B cell (primary cell): ENCODE measurements at regions not wholly inside any gene's neighbourhood (a gene's known extent, or its start where the extent isn't known, plus 50 kb on each side); places are given as distances from the start of the nearest gene placed in this dataset.

ENCODE experiments used
- ATAC-seq: fragments of 200-7000 bp; cut with Tn5 transposase; one replicate; pipeline ENCODE4 v1.10.0; 2021; ENCODE audit warnings: low read depth, mild to moderate bottlenecking, moderate number of reproducible peaks, moderate library complexity
- CTCF ChIA-PET: fragments of 350-600 bp; sonication (Branson Sonifier 250); formaldehyde crosslinking; loops from one replicate; lab custom pipeline; 2021; ENCODE audit warnings: antibody characterized with exemption, inconsistent platforms; lab: Charles Lee
- POLR2A ChIA-PET: fragments of 350-600 bp; sonication (Branson Sonifier 250); formaldehyde crosslinking; loops from one replicate; lab custom pipeline; 2021; ENCODE audit warnings: antibody characterized with exemption; lab: Charles Lee
- DNase-seq: peaks from one replicate; pipeline ENCODE4 v3.0.0; 2013
- H2AFZ ChIP-seq: 2 replicates; pipeline ENCODE4 v1.6.1; 2012; ENCODE audit warnings: mild to moderate bottlenecking, low read depth, low read length; ENCODE audit not compliant: insufficient read depth, poor library complexity, severe bottlenecking
- H3K27ac ChIP-seq, 2 donors: 1 replicate in 1 of 2; 2 replicates in 1 of 2; pipeline ENCODE4 v1.5.1; 2012 to 2013; ENCODE audit warnings: low read length in 2 of 2, mild to moderate bottlenecking in 2 of 2, moderate library complexity in 1 of 2
- H3K27me3 ChIP-seq, 4 experiments: fragments of 200-600 bp in 1 of 4; sonication (generic) in 1 of 4; replicated peaks in 1 of 4; 1 replicate in 2 of 4; 2 replicates in 2 of 4; pipeline versions ENCODE4 v1.6.1 to v1.7.0; 2013 to 2016; ENCODE audit warnings: low read length in 3 of 4, mild to moderate bottlenecking in 2 of 4, mixed read lengths in 1 of 4, moderate library complexity in 1 of 4; ENCODE audit not compliant: insufficient read depth in 4 of 4, control insufficient read depth in 3 of 4; ENCODE audit errors: control extremely low read depth in 1 of 4
- H3K36me3 ChIP-seq, 2 experiments: replicated peaks in 1 of 2; 1 replicate in 1 of 2; 2 replicates in 1 of 2; pipeline versions ENCODE4 v1.6.1 to v1.7.1; 2013; ENCODE audit warnings: low read length in 1 of 2; ENCODE audit not compliant: insufficient read depth in 2 of 2, control insufficient read depth in 1 of 2; ENCODE audit errors: control extremely low read depth in 1 of 2, extremely low read depth in 1 of 2
- H3K4me1 ChIP-seq, 2 donors: fragments of 200-600 bp in 1 of 2; sonication (generic) in 1 of 2; 1 replicate in 1 of 2; 2 replicates in 1 of 2; pipeline versions ENCODE4 v1.5.1 to v1.6.1; 2013 to 2017; ENCODE audit warnings: low read length in 2 of 2; ENCODE audit not compliant: control insufficient read depth in 2 of 2, insufficient read depth in 2 of 2
- H3K4me2 ChIP-seq: replicated peaks from 2 replicates; pipeline ENCODE3; 2012; ENCODE audit warnings: mild to moderate bottlenecking, low read depth, low read length; ENCODE audit not compliant: poor library complexity, severe bottlenecking
- H3K4me3 ChIP-seq, 5 experiments: fragments of 200-600 bp in 1 of 5; sonication (generic) in 1 of 5; 1 replicate in 3 of 5; 2 replicates in 2 of 5; pipeline versions ENCODE4 v1.5.1 to v1.7.0; 2011 to 2016; ENCODE audit warnings: low read length in 4 of 5, mild to moderate bottlenecking in 4 of 5, low read depth in 2 of 5, control low read depth in 1 of 5, moderate library complexity in 1 of 5; ENCODE audit not compliant: insufficient read depth in 1 of 5; ENCODE audit errors: control extremely low read depth in 1 of 5, extremely low read depth in 1 of 5
- H3K79me2 ChIP-seq: fragments of 200-600 bp; sonication (generic); one replicate; pipeline ENCODE4 v1.6.0; 2016; ENCODE audit warnings: low read length; ENCODE audit not compliant: control insufficient read depth, insufficient read depth
- H3K9ac ChIP-seq: fragments of 200-600 bp; sonication (generic); 2 replicates; pipeline ENCODE4 v1.6.1; 2017; ENCODE audit warnings: mild to moderate bottlenecking, low read length, moderate library complexity
- H3K9me3 ChIP-seq, 3 donors: one replicate each; pipeline versions ENCODE4 v1.6.1 to v1.7.1; 2013; ENCODE audit warnings: low read length in 2 of 3; ENCODE audit not compliant: control insufficient read depth in 2 of 3, insufficient read depth in 1 of 3; ENCODE audit errors: control extremely low read depth in 1 of 3
- H4K20me1 ChIP-seq: 2 replicates; pipeline ENCODE4 v1.6.0; 2012; ENCODE audit warnings: mild to moderate bottlenecking, low read length; ENCODE audit not compliant: insufficient read depth, control insufficient read depth, poor library complexity, severe bottlenecking
- H3K27ac Mint-ChIP-seq: one replicate; pipeline ENCODE4 v1.8.0; 2021; ENCODE audit warnings: mixed read lengths
- H3K27me3 Mint-ChIP-seq: one replicate; pipeline ENCODE4 v1.8.0; 2021; ENCODE audit warnings: mixed read lengths
- H3K4me1 Mint-ChIP-seq: one replicate; pipeline ENCODE4 v1.8.0; 2021; ENCODE audit warnings: mixed read lengths
- H3K4me3 Mint-ChIP-seq: one replicate; pipeline ENCODE4 v1.8.0; 2021; ENCODE audit warnings: mixed read lengths
- H3K9me3 Mint-ChIP-seq: one replicate; pipeline ENCODE4 v1.8.0; 2022; ENCODE audit warnings: mixed read lengths; ENCODE audit not compliant: insufficient read depth
- CTCF ChIP-seq: fragments of 200-600 bp; IDR thresholded peaks from one replicate; pipeline ENCODE4 v1.8.0; 2022; ENCODE audit warnings: antibody characterized with exemption, mild to moderate bottlenecking
- EZH2 ChIP-seq: IDR thresholded peaks from 2 replicates; pipeline ENCODE4 v1.6.1; 2012; ENCODE audit warnings: borderline replicate concordance, low read depth, mild to moderate bottlenecking, moderate library complexity, low read length; ENCODE audit not compliant: insufficient read depth, poor library complexity, severe bottlenecking
- WGBS: methylation state at CpG from one replicate; pipeline ENCODE4 v1.1.5; 2013; ENCODE audit warnings: missing lambda C conversion rate; ENCODE audit not compliant: insufficient coverage; 5-methylcytosine and 5-hydroxymethylcytosine counted together
- intact Hi-C: fragments of 100-400 bp; cut with micrococcal nuclease; formaldehyde crosslinking; loops from one replicate; pipeline ENCODE4 v1.10.0; 2022

- H4K20me1 ChIP-seq, result no peaks in the 10 kb centered on the region
- Mint-ChIP-seq H3K9me3 (no peaks in the 10 kb centered on the region), H3K27me3 (no peaks in the 10 kb centered on the region), H3K4me3 (no peak overlapping the region), H3K4me1 (no peaks in the 10 kb centered on the region), H3K27ac (no peak overlapping the region)
- H3K79me2 ChIP-seq, result no peaks in the 10 kb centered on the region
- H3K27ac ChIP-seq, result no peak overlapping the region
- intact Hi-C loops, result no loop called here
- no peak overlapping the region for H3K4me3 ChIP-seq
- no peak overlapping the region for H2AFZ ChIP-seq
- no peak overlapping the region for H3K4me2 ChIP-seq
- H3K9me3 ChIP-seq, result no peaks in the 10 kb centered on the region
- CTCF ChIA-PET, result interaction anchor here (1.7 kb wide), 1 partner anchor 17 kb away, joined by 5 read pairs; no protein-coding TSS in a partner anchor
- H3K9ac ChIP-seq, result no peak overlapping the region
- no peaks in the 10 kb centered on the region for H3K27me3 ChIP-seq
- no peak for TF ChIP-seq EZH2
- no peak for TF ChIP-seq CTCF
- H3K36me3 ChIP-seq, result no peaks in the 10 kb centered on the region
- DNase-seq, result no peak
- no peak for ATAC-seq
- H3K4me1 ChIP-seq, result no peaks in the 10 kb centered on the region
- WGBS, result no CpG with 5 or more reads among the region's 3 CpGs
- POLR2A ChIA-PET, result no interaction called here
Observed at GRCh38 chr7:113727486-113727885, 191.3 kb downstream of the PPP1R3A start.

- H3K27ac ChIP-seq, result no peak overlapping the region
- ChIA-PET CTCF (interaction anchor here (1.3 kb wide), 1 partner anchor 10 kb away, joined by 3 read pairs; no protein-coding TSS in a partner anchor), POLR2A (no interaction called here)
- H3K4me2 ChIP-seq, result no peak overlapping the region
- H3K9me3 ChIP-seq, result no peaks in the 10 kb centered on the region
- TF ChIP-seq EZH2 (no peak), CTCF (no peak)
- no peaks in the 10 kb centered on the region for H3K4me1 ChIP-seq
- H3K79me2 ChIP-seq, result no peaks in the 10 kb centered on the region
- Mint-ChIP-seq H3K4me3 (no peak overlapping the region), H3K9me3 (no peaks in the 10 kb centered on the region), H3K27me3 (no peaks in the 10 kb centered on the region), H3K27ac (no peak overlapping the region), H3K4me1 (no peaks in the 10 kb centered on the region)
- 67% methylated on average over 1 of the region's 2 CpGs for WGBS
- H3K36me3 ChIP-seq, result no peaks in the 10 kb centered on the region
- no peak for DNase-seq
- H4K20me1 ChIP-seq, result no peaks in the 10 kb centered on the region
- H2AFZ ChIP-seq, result no peak overlapping the region
- H3K27me3 ChIP-seq, result no peaks in the 10 kb centered on the region
- ATAC-seq, result no peak
- no peak overlapping the region for H3K9ac ChIP-seq
- no peak overlapping the region for H3K4me3 ChIP-seq
- intact Hi-C loops, result no loop called here
Observed at GRCh38 chr7:113722006-113722405, 196.8 kb downstream of the PPP1R3A start.
